AG04449 (cell line): ENCODE measurements at regions not wholly inside any gene's neighbourhood (a gene's known extent, or its start where the extent isn't known, plus 50 kb on each side); places are given as distances from the start of the nearest gene placed in this dataset.

Experiments used
- CTCF ChIA-PET: fragments of 350-600 bp; formaldehyde crosslinking; extraction: SDS; loops from one replicate; lab custom pipeline; 2021; ENCODE audit warnings: antibody characterized with exemption; lab: Yijun Ruan, JAX
- POLR2A ChIA-PET: fragments of 400-600, 350-600 bp; formaldehyde crosslinking; extraction: SDS; loops from one replicate; lab custom pipeline; 2020; ENCODE audit warnings: antibody characterized with exemption, inconsistent platforms; lab: Yijun Ruan, JAX
- DNase-seq: peaks from one replicate; pipeline ENCODE4 v3.0.0-alpha.2; 2010; ENCODE audit warnings: low read depth, low spot score
- H3K4me3 ChIP-seq: 2 replicates; pipeline ENCODE4 v1.5.1; 2011; ENCODE audit warnings: low read depth, mild to moderate bottlenecking, control low read depth, low read length
- TF ChIP-seq, protein P1 (sequence below): IDR thresholded peaks from one replicate; pipeline ENCODE4 v1.5.1; 2011; ENCODE audit warnings: mild to moderate bottlenecking, moderate library complexity, low read length, control low read depth, inconsistent platforms; ENCODE audit not compliant: insufficient read depth; ENCODE audit errors: missing control alignments

DNA sequence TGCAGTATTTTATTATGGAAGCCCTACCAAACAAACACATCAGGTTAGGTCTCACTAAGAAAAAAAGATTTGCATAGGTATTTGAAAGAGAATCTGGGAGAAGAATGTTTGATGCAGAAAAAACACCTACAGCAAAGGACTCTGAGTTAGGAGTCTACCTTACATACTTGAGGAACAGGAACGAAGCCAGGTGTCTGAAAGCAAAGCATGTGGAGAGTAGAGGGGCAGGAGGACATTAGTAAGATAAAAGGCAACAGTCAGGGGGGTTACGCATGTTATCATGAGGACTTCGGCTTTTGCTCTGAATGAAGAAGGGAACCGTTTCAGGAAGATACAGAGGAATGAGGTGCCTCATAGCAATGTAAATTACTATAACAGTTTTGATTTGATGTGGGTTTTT is 87.9 kb upstream of the PTER start:
- TF ChIP-seq, protein P1, sequence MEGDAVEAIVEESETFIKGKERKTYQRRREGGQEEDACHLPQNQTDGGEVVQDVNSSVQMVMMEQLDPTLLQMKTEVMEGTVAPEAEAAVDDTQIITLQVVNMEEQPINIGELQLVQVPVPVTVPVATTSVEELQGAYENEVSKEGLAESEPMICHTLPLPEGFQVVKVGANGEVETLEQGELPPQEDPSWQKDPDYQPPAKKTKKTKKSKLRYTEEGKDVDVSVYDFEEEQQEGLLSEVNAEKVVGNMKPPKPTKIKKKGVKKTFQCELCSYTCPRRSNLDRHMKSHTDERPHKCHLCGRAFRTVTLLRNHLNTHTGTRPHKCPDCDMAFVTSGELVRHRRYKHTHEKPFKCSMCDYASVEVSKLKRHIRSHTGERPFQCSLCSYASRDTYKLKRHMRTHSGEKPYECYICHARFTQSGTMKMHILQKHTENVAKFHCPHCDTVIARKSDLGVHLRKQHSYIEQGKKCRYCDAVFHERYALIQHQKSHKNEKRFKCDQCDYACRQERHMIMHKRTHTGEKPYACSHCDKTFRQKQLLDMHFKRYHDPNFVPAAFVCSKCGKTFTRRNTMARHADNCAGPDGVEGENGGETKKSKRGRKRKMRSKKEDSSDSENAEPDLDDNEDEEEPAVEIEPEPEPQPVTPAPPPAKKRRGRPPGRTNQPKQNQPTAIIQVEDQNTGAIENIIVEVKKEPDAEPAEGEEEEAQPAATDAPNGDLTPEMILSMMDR: no peak
- POLR2A ChIA-PET: no interaction called here
- no peak overlapping the region for H3K4me3 ChIP-seq
- CTCF ChIA-PET: no interaction called here
- DNase-seq: no peak

DNA sequence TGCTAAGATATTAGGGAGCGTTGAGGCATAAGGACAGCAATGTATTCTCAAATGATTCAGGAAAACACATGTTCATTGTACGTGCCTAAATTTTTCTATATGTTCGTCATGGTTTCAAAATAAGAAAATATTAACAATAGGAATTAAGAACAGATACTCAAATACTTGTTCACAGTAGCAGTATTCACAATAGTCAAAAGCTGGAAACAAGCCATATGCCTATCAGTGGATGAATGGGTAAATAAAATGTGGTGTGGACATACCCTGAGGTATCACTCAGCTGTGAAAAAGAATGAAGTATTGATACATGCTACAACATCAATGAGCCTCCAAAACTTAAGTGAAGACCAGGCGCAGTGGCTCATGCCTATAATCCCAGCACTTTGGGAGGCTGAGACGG is 84.7 kb upstream of the PTER start:
- H3K4me3 ChIP-seq: no peak overlapping the region
- no peak for DNase-seq
- POLR2A ChIA-PET: no interaction called here
- CTCF ChIA-PET: no interaction called here
- TF ChIP-seq, protein P1: no peak

DNA sequence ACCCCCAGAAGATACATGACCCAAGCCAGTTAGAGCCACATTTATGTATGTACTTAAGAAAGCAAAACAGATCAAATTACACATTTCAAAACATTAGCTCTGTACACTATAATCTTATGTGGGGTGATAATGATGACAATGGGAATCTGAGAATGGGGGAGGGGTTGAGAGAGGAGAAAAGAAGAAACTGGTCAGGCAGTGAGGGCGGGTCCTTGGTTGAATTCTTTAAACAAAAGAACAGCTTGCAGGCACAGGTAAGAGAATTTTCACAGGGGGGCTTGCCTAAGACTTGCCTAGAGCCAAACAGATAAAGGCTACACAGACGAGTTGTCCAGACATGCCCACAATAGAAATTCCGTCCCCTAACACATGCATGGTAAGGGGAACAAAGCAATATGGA is 76.8 kb upstream of the PTER start:
- ChIA-PET CTCF (no interaction called here), POLR2A (no interaction called here)
- no peak overlapping the region for H3K4me3 ChIP-seq
- TF ChIP-seq, protein P1: no peak
- DNase-seq: no peak

DNA sequence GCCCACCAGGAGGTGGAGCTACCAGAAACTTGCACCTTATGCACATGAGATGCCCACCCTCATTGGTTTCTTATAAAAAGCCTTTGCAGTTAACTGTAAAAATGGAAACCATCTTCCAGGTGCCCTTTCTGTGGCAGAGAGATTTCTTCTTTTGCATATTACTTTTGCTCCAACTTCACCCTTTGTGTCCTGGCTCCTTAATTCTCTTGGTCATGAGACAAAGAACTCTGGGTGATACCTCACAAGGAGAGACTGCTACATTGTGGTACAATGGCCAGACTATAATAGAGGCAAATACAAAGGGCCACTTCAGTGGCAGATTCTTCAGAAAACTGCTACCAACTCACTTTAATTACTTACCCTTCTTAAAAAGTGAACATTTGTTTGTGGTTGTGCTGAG is 76.4 kb upstream of the PTER start:
- H3K4me3 ChIP-seq: no peak overlapping the region
- CTCF ChIA-PET: no interaction called here
- TF ChIP-seq, protein P1: no peak
- POLR2A ChIA-PET: no interaction called here
- DNase-seq: no peak

DNA sequence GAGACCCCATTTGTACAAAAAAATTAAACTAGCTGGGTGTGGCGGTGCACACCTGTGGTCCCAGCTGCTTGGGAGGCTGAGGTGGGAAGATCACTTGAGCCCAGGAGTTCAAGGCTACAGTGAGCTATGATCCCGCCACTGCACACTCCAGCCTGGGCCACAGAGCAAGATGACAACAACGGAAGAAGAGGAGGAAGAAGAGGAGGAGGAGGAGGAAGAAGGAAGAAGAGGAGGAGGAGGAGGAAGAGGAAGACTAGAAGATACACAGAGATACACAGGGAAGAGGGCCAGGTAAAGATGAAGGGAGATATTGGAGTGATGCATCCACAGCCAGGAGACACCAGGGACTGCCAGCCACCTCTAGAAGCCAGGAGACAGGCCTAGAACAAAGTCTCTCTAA is 75.7 kb upstream of the PTER start:
- H3K4me3 ChIP-seq: no peak overlapping the region
- ChIA-PET CTCF (no interaction called here), POLR2A (no interaction called here)
- TF ChIP-seq, protein P1: no peak
- no peak for DNase-seq

DNA sequence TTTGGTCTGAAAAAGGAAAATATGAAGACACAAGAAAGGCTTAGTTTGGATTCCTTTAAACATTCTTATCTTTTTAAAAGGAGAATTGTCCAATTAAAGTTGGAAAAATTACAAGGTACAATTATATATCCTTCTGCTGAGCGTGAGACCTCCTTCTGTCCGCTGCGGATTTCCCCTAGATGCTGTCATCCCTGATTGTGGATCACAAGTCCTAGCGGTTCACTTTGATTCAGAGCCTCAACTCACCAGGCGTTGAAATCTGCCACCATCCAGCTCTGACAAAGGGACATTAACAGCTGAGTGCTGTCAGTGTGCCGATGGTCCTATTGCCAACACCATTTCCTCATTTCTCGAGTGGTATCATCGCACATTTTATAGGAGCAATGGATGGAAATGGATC is 73.1 kb upstream of the PTER start:
- H3K4me3 ChIP-seq: no peak overlapping the region
- CTCF ChIA-PET: no interaction called here
- no peak for DNase-seq
- TF ChIP-seq, protein P1: no peak
- POLR2A ChIA-PET: no interaction called here
